ENCODE measurements at regions not wholly inside any gene's neighbourhood (a gene's known extent, or its start where the extent isn't known, plus 50 kb on each side); places are given as distances from the start of the nearest gene placed in this dataset.

DNA sequence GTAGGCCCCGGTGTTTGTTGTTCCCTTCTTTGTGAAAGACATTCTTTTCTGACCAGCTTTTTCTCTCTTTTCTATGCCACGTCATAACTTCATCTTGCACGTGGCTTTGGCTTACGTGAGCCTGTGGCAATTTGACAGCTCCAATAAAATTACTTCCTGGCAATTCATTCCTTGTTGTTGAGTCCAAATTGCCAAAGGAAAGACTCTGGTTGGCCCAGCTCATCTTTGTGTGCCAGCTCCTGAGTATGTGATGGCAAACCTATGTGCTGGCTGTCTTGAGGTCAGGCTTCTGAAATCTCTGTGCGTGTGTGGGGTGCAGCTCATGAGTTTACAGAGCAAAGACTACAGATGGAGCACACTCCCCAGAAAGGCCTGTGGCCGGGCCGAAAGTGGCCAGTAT lies 272.5 kb upstream of the SGK1 start:
- TF ChIP-seq, protein P1, sequence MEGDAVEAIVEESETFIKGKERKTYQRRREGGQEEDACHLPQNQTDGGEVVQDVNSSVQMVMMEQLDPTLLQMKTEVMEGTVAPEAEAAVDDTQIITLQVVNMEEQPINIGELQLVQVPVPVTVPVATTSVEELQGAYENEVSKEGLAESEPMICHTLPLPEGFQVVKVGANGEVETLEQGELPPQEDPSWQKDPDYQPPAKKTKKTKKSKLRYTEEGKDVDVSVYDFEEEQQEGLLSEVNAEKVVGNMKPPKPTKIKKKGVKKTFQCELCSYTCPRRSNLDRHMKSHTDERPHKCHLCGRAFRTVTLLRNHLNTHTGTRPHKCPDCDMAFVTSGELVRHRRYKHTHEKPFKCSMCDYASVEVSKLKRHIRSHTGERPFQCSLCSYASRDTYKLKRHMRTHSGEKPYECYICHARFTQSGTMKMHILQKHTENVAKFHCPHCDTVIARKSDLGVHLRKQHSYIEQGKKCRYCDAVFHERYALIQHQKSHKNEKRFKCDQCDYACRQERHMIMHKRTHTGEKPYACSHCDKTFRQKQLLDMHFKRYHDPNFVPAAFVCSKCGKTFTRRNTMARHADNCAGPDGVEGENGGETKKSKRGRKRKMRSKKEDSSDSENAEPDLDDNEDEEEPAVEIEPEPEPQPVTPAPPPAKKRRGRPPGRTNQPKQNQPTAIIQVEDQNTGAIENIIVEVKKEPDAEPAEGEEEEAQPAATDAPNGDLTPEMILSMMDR (IDR thresholded peaks at IDR 0.05), result no peak
- no peak for TF ChIP-seq POLR2A (IDR thresholded peaks at IDR 0.05)
